ENCODE measurements at regions not wholly inside any gene's neighbourhood (a gene's known extent, or its start where the extent isn't known, plus 50 kb on each side); places are given as distances from the start of the nearest gene placed in this dataset.
"Not testable (repeated sequence)": the region's sequence is repeated elsewhere in the genome, so short reads cannot be mapped to it uniquely, and the experiment has no call there.

DNA sequence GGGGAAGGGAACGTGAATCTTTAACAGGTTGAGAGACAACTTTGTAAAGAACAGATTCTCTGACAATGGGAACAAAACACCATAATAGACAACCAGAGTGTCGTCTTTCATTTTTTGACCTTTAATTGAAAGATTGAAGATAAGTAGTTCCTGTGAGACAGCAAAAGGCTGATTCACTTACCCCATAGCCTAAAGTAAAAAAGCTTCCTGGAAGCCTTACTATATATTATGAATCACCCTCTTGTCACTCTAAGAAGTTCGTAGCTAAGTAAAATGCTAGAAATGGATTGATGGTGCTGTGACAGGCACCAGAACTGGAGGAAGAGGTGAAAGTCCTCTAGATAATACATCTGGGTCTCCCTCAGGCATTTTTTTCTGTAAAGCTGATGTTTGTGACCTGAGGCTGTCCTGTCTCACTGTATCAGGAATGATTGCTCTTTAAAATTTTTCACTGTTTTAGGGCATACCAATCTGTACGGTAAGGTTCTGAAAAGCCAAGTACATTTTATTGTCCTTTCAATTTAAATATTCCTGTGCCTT, 824.6 kb upstream of the SEMA6D start:
- DNase-seq, result peak; percentile 1

DNA sequence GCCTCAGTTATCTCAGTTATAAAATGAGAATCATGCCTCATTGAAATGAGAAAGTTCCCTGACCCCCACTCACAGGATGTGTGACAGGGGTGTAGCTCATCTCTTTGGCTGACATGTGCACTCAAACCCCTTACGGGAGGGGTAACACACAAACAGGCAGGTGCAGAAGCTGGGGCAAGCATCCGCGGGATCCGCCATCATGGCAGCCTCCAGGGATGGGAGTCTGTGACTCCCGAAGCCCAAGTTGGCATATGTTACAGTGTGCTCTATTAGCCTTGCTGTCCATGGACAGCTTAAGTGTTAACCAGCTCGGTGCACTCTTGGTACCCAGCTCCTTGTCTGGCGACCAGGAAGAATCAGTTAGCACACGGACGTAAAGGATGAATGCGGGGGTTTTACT, 822.7 kb upstream of the SEMA6D start:
- DNase-seq, result no peak

- no peak for DNase-seq
Measured at GRCh38 chr15:46897266-46897665, 820.0 kb upstream of the SEMA6D start.

DNA sequence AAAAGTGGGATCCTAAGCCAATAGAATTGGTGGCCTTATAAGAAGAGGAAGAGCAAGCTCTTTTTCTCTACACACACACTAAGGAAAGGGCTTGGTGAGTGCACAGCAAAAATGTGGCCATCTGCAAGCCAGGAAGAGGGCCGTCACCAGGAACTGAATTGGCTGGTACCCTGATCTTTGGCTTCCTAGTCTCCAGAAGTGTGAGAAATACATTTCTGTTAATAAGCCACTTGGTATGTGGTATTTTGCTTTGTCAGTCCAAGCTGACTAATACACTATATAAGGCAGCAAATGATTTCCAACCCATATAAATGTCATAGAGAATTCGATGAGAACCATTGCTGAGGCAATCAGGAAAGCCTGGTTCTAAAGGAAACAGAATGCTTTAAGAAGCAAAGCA, 816.3 kb upstream of the SEMA6D start:
- no peak for DNase-seq

GRCh38 chr15:46917721-46918252, 799.5 kb upstream of the SEMA6D start:
- DNase-seq, result no peak

GRCh38 chr15:46918462-46919140, 798.7 kb upstream of the SEMA6D start:
- peak; percentile 78 for DNase-seq

- no peak for DNase-seq
Measured at GRCh38 chr15:46921891-46922290, 795.4 kb upstream of the SEMA6D start.

DNA sequence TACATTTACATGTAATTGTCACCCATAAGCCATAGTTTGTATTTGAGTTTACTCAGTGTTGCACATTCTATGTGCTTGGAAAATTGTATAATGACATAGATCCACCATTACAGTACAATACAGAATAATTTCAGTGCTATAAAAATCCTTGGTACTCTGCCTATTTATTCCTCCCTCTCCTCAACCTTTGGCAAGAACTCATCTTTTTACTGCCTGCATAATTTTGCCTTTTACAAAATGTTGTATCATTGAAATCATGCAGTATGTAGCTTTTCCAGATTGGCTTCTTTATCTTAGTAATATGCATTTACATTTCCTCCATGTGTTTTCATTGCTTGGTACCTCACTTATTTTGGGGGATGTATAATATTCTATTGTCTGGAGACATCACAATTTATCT, 786.9 kb upstream of the SEMA6D start:
- no peak for DNase-seq

DNA sequence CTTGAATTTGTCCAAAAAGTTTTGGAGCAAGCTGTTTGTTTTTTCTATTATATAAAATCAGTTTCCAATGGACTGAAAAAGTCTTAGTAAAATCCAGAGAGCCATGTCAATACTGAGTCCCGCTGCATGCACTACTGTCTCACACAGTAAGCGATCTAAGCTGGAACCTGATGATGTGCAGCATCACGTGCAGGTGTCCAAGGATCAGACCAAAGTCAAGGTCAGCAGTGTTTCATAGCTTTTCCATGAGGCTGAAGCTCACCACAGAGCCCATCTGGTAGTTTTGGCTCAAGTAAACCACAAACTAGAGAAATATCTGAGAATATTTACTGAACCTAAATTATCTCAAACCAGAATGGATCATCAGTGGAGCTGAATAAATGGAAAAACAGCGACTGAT, 784.0 kb upstream of the SEMA6D start:
- DNase-seq, result no peak

DNA sequence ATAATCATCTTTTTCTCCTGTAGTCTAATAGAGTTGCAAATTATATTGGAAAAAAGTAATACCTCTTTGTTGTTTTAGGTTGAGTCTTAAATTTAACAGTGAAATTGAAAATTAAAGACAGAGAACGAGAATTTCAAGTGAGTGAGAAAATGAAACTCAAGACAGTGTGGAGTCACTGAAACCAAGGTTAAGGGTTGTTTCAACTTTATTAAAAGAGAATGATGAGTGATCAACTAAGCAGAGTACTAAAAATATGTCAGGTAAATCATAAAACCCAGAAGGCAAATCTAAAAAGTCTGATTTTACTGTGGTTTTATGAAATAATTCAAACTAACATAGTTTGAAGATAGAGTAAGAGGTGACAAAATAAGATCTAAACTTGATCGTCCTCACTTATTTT, 782.5 kb upstream of the SEMA6D start:
- DNase-seq, result no peak

GRCh38 chr15:46938169-46938568, 779.1 kb upstream of the SEMA6D start:
- no peak for DNase-seq

DNA sequence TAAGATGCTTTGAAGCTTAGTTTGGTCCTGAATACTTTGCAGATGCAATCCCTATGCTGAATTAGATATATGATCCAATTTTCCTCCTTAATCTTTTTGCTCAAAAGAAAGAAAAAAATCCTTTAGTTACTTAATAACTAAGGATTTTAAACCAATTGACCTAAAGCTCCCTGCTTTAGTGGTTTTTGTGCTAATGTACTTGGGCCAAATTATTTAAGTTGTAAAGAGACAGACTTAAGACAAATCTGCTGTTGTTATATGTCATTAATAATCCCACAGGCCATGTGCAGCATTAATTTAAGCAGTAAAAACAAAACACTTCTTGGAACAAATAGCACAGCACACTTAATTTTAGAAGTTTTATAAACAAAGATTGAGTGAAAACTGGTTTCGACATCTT, 776.1 kb upstream of the SEMA6D start:
- DNase-seq, result no peak

DNA sequence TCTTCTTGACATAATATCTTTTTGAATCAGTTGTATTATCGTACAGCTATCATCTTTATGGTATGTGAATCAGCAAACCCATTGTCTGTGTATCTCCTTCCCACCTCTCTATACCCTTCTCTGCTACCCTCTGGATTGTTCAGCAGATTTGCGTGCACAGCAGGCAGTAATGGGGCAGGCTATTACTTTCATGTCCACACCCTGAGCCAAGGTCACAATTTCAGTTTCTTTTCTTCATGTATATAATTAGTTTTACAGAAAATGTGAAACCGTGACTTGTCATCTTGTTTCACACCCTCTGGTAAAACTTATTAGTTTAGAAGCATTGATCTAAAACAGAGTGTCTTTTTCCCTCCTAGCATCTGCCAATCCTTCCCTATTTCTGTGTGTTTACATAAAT, 770.4 kb upstream of the SEMA6D start:
- DNase-seq, result no peak

DNA sequence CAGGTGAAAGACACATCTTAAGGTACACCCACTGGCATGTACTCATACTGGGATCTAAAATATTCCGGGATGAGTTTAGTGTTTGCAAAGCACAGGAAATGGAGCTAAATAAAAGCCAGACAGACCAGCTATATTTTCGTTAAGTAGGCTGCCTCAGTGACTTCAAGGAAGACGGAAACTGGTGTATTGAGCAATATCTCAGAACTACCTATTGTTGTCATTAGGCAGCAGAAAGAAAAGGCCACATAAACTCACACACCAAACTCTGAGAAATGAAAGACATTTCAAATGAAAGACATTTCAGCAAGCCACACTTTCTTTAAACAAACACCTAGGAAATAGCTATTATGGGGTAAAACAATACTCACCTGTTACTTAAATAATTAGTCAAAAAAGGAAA, 761.7 kb upstream of the SEMA6D start:
- no peak for DNase-seq

DNA sequence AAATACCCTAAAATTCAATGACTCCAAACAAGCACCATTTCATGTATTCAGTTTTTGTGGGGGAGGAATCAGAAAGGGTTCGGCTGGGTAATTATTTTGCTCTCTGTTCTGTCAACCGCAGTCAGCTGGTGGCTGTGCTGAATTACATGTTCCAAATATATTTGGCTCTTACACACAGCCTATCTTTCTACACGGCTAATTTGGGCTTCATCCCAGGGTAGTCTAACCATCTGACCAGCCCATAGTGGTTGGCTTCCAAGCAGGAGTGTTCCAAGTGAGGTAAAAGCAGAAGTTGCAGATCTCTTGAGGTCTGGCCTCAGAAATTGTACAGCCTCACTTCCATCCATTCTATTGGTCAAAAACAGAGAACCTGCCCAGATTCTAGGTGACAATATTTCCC, 760.8 kb upstream of the SEMA6D start:
- no peak for DNase-seq

DNA sequence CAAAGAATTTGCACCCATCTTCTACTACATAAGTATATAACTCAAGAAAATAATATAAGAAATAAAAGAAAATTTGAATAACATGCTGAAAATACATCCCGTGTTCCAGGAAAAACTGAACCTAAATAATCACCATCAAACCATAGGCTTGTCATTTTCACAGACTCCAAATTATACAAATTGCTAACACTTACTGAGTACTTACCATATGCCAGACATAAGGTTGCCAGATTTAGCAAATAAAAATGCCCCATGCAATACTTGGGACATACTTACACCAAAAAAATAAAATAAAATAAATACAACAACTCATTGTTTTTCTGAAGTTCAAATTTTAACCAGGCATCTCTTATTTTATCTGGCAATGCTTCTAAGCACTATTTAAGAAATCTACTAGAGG, 760.4 kb upstream of the SEMA6D start:
- no peak for DNase-seq

DNA sequence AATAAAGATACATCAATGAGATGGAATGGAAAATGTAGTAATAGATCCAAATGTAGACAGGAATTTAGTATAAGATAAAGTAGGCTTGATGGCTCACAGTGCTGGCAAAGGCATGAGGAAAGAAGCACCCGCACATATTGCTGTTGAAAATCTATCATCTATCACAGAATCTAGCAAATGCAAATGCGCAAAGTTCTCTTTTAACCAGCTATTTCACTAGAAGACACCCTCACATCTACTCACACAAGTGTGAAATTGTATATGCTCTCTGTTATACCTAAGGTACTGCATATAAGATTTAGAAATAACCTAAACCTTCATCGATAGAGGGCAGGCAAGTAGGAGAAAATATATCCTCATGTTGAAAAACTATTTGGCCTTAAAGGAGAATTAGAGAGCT, 756.7 kb upstream of the SEMA6D start:
- no peak for DNase-seq

GRCh38 chr15:46961795-46962194, 755.5 kb upstream of the SEMA6D start:
- no peak for DNase-seq

DNA sequence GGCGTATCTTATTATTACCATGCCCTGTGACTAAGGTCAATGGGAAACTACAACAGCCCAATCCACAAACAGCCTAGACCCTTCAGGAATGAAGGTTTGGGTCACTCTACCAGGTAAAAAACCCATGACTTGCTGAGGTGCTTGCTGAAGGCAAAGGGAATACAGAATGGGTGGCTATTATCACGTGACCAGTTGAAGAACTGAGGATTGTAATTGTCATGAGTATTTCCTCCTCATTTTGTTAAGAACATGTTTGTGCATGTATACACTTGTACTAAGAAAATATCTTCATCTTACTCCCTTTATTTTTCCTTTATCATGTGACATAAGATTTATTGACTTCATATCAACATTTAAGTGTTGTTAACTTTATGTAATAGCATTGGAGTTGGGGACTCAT, 729.2 kb upstream of the SEMA6D start:
- DNase-seq, result not testable (repeated sequence)

DNA sequence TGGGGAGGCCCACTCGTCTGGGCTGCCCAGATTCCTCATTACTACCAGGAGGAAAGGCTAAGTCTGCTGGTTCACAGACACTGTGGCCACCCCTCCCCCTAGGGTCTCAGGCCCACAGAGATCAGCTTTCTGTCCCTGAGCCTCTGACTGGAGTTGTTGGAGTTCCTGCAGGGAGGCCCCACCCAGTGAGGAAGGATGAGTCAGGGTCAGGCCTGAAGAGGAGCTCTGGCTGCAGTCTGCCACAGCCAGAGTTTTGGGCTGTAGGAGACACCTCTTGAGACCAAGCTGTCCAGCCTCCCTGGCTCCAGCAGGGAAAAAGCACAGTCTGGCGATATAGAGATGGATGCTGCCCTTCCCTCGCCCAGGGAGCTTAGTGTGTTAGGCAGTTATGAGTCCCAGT, 720.9 kb upstream of the SEMA6D start:
- DNase-seq, result no peak

DNA sequence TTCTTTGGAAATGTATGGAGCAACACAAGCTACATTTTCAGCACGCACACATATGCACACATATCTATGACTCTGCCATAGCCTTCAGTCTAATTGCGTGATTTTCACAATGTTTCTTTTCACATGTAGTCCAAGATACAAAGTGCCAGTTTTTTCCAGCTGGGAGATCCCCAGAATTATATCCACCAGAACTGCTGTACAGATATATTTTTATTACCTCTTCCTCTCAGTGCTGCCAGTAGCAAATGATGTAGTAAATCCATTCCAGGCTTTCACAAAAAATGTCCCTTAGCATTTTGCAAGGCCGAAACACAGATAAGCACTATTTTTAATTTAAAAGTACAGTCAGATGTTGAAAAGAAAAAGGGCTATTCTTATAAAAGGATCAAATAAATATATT, 719.8 kb upstream of the SEMA6D start:
- no peak for DNase-seq

- no peak for DNase-seq
Measured at GRCh38 chr15:47003568-47003967, 713.7 kb upstream of the SEMA6D start.

DNA sequence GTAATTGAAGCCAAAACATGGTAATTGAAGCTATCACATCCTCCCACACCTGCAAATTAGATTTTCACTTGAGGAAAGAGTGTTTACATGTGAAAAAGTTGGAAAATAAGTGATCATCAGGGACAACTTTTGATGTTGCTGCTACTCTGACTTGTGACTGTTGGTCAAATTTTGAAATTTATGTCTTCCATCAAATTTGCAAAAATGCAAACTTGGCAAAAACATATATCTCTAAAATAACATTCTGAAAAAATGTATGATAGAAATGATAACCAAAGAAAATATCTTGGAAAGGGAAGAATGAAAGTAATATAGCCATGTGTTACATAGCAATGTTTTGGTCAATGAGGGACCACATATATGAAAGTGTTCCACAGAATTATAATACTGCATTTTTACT, 703.9 kb upstream of the SEMA6D start:
- DNase-seq, result no peak

DNA sequence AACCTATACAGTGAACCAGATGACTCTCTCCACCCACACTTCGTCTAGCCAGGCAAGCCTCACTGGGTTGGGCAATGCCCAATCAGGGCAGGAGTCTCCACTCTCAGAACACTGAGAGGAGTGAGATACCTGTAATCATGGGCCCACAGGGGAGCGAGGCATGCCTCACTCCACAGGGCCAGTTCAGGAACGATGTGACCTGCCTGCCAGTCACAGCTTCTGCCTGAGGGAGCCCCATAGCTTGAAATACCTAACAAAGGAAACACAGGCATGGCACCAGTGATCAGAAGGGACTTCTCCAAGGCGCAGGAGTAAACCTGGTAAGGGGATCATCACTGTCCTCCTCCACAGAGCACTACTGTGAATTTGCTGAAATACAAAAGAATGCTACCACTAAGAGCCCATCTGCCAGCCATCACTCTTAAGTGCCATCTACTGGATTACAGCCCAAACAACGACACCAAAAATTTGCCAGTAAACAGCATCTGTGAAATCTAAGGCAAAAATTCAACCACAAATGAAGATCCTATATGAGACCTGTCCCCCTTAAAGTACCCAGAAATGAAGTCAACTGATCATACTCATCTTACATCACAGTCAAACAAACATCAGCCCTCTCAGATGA, 689.9 kb upstream of the SEMA6D start:
- DNase-seq, result peak; percentile 27
